Endodermal cell (in vitro differentiated cells): ENCODE measurements at regions not wholly inside any gene's neighbourhood (a gene's known extent, or its start where the extent isn't known, plus 50 kb on each side); places are given as distances from the start of the nearest gene placed in this dataset.
A peak's percentile ranks its signal among the peaks of the same experiment; 100 is the strongest.

Experiments used
- DNase-seq: peaks from one replicate; pipeline ENCODE4 v3.0.0-alpha.2; 2017
- H3K27ac ChIP-seq: 2 replicates; pipeline ENCODE4 v1.5.1; 2013; ENCODE audit warnings: mild to moderate bottlenecking, low read depth, low read length, moderate library complexity
- H3K27me3 ChIP-seq: 2 replicates; pipeline ENCODE4 v1.6.1; 2013; ENCODE audit warnings: mild to moderate bottlenecking, low read length, moderate library complexity; ENCODE audit not compliant: insufficient read depth, control insufficient read depth, poor library complexity, severe bottlenecking
- H3K36me3 ChIP-seq: 2 replicates; pipeline ENCODE4 v1.7.0; 2013; ENCODE audit warnings: mild to moderate bottlenecking, low read length, moderate library complexity; ENCODE audit not compliant: control insufficient read depth, insufficient read depth
- H3K4me1 ChIP-seq: one replicate; pipeline ENCODE4 v1.7.0; 2013; ENCODE audit warnings: low read length; ENCODE audit not compliant: control insufficient read depth, insufficient read depth
- H3K4me3 ChIP-seq: 2 replicates; pipeline ENCODE4 v1.5.1; 2013; ENCODE audit warnings: mild to moderate bottlenecking, low read length, moderate library complexity
- H3K9ac ChIP-seq: 2 replicates; pipeline ENCODE4 v1.6.1; 2013; ENCODE audit warnings: mild to moderate bottlenecking, low read length, moderate library complexity; ENCODE audit not compliant: poor library complexity, severe bottlenecking; ENCODE audit errors: extremely low read depth
- H3K9me3 ChIP-seq: 2 replicates; pipeline ENCODE4 v1.6.1; 2013; ENCODE audit warnings: mild to moderate bottlenecking, low read length, moderate library complexity; ENCODE audit not compliant: control insufficient read depth
- H3K27ac Mint-ChIP-seq: 2 replicates; pipeline ENCODE4 v1.8.0; 2020; ENCODE audit warnings: mixed read lengths
- H3K27me3 Mint-ChIP-seq: 2 replicates; pipeline ENCODE4 v1.8.0; 2021; ENCODE audit warnings: mild to moderate bottlenecking, mixed read lengths; ENCODE audit not compliant: insufficient read depth
- H3K36me3 Mint-ChIP-seq: 2 replicates; pipeline ENCODE4 v1.8.0; 2020; ENCODE audit warnings: low read depth, mixed read lengths
- H3K4me1 Mint-ChIP-seq: 2 replicates; pipeline ENCODE4 v1.8.0; 2020; ENCODE audit warnings: mixed read lengths
- H3K4me3 Mint-ChIP-seq: 2 replicates; pipeline ENCODE4 v1.8.0; 2020; ENCODE audit warnings: mild to moderate bottlenecking, moderate library complexity, mixed read lengths
- H3K9me3 Mint-ChIP-seq: 2 replicates; pipeline ENCODE4 v1.8.0; 2020; ENCODE audit warnings: mild to moderate bottlenecking, mixed read lengths
- WGBS, 2 experiments: methylation state at CpG; one replicate each; pipeline versions ENCODE4 v1.1.5 to v1.1.7; 2013; ENCODE audit warnings: missing lambda C conversion rate in 2 of 2, mixed read lengths in 1 of 2; ENCODE audit not compliant: insufficient coverage in 1 of 2, insufficient read length in 1 of 2; 5-methylcytosine and 5-hydroxymethylcytosine counted together
- TF ChIP-seq, protein P1 (sequence below): fragments of 200-600 bp; sonication (generic); conservative IDR thresholded peaks from 2 replicates; pipeline ENCODE4 v1.5.0; 2021; ENCODE audit warnings: antibody characterized with exemption, mild to moderate bottlenecking

DNA sequence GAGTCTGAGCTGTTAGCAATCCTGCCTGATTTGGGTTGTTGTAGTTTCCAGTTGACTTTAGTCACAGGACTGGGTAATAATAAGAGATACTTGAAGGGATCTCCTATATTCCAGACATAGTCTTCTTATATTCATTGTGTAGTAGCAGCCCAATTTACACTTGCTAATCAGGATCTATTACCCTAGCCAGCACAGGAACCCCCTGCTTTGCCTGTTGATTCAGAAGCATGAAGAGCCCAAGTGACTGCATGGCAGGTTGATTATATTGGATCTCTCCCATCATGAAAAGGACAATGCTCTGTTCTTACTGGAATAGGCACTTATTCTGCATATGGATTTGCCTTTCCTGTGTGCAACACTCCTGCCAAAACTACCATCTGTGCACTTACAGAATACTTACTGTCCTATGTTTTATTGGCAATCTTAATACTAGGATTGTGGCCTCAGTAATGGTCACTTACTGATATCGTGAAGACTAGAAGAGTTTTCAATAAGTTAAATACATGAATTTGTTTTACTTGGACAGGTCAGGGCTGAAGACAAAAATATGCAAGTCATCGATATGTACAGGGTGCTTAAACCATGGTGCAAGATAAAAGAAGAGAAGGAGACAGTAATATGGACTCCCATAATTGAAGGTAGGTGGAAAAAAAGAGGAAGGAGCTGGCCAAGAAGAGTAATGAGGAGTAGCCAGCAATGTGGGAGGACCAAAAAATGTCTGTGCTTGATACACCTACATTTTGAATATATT, 304.1 kb downstream of the MCTP2 start:
- H3K27me3 Mint-ChIP-seq = no peaks in the 10 kb centered on the region
- Histone ChIP-seq H3K9ac (no peak overlapping the region), H3K27me3 (no peaks in the 10 kb centered on the region), H3K4me1 (peaks cover 8% of the 10 kb centered on the region), H3K9me3 (no peaks in the 10 kb centered on the region), H3K27ac (no peak overlapping the region), H3K4me3 (no peak overlapping the region), H3K36me3 (no peaks in the 10 kb centered on the region)
- peaks cover 45% of the 10 kb centered on the region for H3K4me1 Mint-ChIP-seq
- WGBS, 2 experiments = 88 to 95% methylated on average over 2 of the region's 2 CpGs
- no peaks in the 10 kb centered on the region for H3K36me3 Mint-ChIP-seq
- H3K9me3 Mint-ChIP-seq = no peaks in the 10 kb centered on the region
- TF ChIP-seq, protein P1, sequence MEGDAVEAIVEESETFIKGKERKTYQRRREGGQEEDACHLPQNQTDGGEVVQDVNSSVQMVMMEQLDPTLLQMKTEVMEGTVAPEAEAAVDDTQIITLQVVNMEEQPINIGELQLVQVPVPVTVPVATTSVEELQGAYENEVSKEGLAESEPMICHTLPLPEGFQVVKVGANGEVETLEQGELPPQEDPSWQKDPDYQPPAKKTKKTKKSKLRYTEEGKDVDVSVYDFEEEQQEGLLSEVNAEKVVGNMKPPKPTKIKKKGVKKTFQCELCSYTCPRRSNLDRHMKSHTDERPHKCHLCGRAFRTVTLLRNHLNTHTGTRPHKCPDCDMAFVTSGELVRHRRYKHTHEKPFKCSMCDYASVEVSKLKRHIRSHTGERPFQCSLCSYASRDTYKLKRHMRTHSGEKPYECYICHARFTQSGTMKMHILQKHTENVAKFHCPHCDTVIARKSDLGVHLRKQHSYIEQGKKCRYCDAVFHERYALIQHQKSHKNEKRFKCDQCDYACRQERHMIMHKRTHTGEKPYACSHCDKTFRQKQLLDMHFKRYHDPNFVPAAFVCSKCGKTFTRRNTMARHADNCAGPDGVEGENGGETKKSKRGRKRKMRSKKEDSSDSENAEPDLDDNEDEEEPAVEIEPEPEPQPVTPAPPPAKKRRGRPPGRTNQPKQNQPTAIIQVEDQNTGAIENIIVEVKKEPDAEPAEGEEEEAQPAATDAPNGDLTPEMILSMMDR = no peak
- no peak overlapping the region for H3K4me3 Mint-ChIP-seq
- no peak overlapping the region for H3K27ac Mint-ChIP-seq
- peak; percentile 56 for DNase-seq

DNA sequence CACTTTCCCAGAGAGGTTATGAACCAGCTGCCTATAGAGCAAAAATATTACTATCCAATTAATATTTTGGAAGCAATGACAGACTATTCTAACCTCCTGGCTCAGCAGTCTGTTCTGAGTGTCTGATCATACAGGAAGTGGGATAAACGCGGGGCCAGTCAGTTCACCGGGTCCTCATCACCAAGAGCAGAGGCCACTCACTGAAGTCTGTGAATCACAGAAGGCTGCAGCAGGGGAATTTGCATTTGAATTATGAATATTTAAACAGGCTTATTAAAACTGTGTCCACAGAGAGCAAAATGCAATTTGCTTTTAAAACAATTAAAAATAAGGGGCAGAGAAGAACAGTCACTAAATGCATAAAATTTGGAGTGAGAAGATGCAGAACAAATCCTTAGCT, 305.2 kb downstream of the MCTP2 start:
- Histone ChIP-seq H3K4me1 (peaks cover 8% of the 10 kb centered on the region), H3K9me3 (no peaks in the 10 kb centered on the region), H3K9ac (no peak overlapping the region), H3K27me3 (no peaks in the 10 kb centered on the region), H3K27ac (no peak overlapping the region), H3K4me3 (no peak overlapping the region), H3K36me3 (no peaks in the 10 kb centered on the region)
- Mint-ChIP-seq H3K4me1 (peaks cover 39% of the 10 kb centered on the region), H3K27me3 (no peaks in the 10 kb centered on the region), H3K36me3 (no peaks in the 10 kb centered on the region), H3K27ac (no peak overlapping the region), H3K9me3 (no peaks in the 10 kb centered on the region), H3K4me3 (no peak overlapping the region)
- WGBS, 2 experiments = 63 to 81% methylated on average over 3 of the region's 3 CpGs
- no peak for DNase-seq
- TF ChIP-seq, protein P1 = no peak

DNA sequence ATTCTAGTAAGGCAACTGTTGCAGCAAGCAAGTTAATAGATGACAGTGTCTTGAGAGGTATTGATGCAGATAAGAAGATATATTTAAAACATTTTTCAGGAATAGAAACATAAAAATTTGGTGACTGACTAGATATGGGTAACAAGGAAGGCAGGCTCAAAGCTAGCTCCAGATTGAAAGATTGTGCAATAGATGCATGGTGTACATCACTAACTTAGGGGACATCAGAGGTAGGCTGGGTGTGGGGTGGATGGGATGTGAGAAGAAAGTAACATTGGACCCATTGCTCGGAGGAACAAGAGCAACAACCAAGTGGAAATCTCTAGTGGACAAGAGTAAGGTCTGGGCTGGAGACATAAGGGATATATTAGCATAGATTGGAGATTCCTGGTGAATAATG, 306.9 kb downstream of the MCTP2 start:
- Histone ChIP-seq H3K27me3 (no peaks in the 10 kb centered on the region), H3K9me3 (no peaks in the 10 kb centered on the region), H3K27ac (no peak overlapping the region), H3K9ac (no peak overlapping the region), H3K4me1 (peaks cover 8% of the 10 kb centered on the region), H3K4me3 (no peak overlapping the region), H3K36me3 (no peaks in the 10 kb centered on the region)
- Mint-ChIP-seq H3K9me3 (no peaks in the 10 kb centered on the region), H3K4me3 (no peak overlapping the region), H3K27me3 (no peaks in the 10 kb centered on the region), H3K27ac (no peak overlapping the region), H3K36me3 (no peaks in the 10 kb centered on the region), H3K4me1 (peaks cover 29% of the 10 kb centered on the region)
- 0% methylated on average over 1 of the region's 1 CpG for whole genome bisulfite sequencing, 2 experiments
- TF ChIP-seq, protein P1 = no peak
- no peak for DNase-seq
